COR-L47 (cell line): ENCODE measurements at regions not wholly inside any gene's neighbourhood (a gene's known extent, or its start where the extent isn't known, plus 50 kb on each side); places are given as distances from the start of the nearest gene placed in this dataset.

Experiments
- DNase-seq: peaks from one replicate; lab custom pipeline; 2025; lab: John Stamatoyannopoulos, UW

DNA sequence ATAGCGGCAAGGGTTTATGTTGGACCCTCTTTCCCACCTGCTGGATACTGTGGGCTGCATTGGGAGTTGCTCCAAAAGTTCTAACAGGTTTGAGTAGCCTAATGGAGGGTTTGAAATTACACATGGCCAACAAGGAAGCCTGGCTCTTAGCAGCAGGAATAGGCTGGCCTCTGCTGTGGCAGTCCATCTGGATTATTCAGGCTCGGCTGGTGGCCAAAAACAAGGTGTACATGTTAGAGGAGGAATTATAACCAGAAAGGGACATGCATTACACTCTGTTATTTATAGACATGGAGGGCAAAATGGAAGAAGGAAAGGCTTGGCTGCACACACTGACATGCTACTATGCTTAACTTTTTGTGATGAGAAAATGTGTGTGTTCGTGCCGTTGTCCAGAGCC lies 61.1 kb upstream of the NRXN1 start:
- no peak for DNase-seq

DNA sequence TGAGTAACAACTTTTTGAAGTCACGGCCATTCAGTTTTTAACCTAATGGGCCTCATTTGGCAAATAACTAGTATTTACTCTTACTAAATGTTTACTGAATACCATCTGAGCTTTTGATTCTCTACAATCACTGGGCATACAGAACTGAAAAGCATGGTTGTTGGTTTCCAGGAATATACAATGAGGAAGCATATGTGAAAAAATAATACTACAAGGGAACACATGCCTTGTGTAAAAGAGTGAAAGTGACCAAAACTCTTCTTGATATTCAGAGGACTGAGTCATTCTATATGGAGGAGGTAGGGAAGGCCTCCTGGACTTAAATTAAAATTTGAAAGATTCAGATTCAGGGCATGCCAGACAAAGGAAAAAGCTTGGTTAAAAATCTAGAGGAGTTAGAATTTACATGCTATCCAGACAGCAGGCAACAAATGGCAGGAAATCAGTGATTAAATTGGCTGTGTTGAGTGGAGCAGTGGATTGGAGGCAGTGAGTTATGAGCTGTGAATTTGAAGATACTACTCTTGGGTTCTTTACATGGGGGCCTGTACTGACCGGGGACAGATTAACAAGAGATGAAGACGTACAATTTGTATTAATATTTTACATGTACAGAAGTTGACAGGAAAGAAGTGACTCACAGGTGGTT lies 53.6 kb upstream of the NRXN1 start:
- DNase-seq = no peak

DNA sequence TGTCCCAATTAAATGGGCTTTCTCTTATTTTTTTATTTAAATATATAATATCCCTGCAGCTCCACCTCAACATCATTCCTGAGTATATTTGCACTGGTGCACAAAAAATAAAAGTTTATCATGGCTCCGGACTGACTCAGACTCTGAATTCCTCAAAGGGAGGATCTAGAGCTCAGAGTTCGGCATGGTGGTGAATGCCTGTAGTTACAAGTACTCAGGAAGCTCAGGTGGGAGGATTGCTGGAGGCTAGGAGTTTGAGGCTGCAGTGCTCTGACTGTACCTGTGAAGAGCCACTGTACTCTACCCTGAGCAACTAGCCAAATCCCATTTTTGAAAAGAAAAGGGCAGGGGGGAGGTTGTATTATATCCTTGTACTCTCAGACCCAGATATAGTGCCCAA lies 52.8 kb upstream of the NRXN1 start:
- no peak for DNase-seq
